Right renal pelvis (tissue), 4 donors: ENCODE measurements at regions not wholly inside any gene's neighbourhood (a gene's known extent, or its start where the extent isn't known, plus 50 kb on each side); places are given as distances from the start of the nearest gene placed in this dataset.

Experiments
- DNase-seq, 4 donors: peaks; one replicate each; pipeline ENCODE4 v3.0.0-alpha.2; 2013; ENCODE audit warnings: low read depth in 4 of 4, low spot score in 3 of 4, missing footprints in 1 of 4

DNA sequence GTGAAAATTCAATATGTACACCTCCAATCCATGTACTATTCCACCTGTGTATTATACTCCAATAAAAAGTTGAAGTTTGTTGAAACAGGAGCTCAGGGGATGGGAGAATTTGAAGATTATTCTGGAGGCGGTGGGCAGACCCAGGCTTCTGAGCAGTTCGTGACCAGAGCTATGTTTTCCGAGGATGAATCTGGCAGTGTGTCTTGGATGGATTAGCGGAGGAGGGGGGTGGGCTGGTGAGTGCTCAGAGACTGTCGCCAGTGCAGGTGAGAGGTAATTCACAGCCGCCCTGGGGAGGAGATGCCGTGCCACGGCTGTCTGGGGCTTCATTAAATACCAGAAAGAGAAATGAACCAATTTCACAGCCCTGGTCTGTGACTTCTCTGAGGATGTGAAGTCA is 283.0 kb upstream of the RTL1 start:
- no peak for DNase-seq

DNA sequence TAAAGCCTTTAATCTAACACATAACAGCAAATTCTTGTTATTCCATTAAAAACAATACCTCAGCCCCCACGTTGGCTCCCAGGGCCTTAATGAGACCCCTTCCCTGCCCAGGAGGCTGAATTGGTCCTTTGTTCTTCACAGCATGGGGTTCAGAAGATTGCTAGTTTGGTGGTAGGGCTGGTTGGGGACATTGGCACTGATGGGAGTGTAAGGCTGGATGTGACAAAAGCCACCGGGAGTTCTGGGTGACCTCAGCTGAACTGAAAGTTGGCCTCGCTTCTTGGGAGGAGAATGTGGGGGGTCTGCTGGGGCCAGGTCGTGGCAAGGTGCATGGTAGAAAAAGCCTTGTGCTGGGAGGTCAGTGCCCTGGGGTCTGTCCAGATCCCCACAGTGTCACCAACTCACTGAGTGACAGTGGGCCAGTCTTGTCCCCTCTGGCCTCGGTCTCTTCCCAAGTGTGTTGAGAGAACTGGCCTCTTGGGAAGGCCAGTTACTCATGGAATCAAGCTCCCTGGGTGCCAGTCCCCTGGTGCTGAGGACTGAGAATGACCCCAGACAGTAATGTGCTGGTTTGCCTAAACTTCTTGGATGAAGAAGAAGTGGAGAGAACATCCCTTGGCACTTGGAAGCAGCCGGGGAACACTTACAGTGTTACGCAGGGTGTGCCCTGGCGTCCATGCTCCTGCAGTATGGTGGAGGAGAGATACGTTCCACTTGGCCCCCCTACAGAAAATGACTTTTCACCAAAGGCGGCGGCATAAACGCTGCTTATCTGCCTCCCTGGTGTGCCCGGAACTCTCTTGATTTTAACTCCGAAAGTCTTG is 283.7 kb upstream of the RTL1 start:
- DNase-seq = no peak

DNA sequence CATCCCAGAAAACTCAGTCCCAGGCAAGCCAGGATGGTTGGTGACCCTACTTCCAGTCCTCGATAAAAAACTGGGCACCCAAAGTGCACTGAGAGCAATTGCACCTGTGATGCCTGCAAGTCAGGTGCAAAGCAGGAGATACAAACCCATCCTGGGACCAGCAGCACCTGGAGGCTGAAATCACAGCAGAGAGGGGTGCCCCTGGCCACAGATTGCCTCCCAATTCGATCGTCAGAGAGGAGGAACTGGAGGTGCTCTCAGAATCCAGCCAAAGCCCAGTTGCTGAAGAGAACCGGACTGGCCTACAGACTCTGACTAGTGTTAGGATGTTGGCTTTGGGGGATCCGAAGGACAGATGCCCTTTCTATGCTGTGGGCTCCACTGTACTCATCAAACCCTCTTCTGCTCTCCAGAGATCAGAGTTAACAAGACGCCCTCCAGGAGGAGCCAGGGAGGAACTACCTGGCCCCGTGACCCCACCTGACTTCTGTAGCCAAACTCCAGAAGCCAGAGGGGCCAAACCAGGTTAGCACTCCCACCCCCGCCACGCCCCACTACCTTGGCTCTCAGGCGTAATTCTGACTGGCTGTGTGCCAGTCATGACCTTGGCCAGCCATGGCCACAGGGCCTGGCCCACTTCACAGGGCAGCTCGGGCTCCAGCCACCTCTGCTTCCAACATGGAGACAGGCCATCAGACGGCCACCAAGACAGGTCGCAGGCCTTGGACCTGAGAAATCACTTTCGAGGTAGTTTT is 284.5 kb upstream of the RTL1 start:
- no peak for DNase-seq

DNA sequence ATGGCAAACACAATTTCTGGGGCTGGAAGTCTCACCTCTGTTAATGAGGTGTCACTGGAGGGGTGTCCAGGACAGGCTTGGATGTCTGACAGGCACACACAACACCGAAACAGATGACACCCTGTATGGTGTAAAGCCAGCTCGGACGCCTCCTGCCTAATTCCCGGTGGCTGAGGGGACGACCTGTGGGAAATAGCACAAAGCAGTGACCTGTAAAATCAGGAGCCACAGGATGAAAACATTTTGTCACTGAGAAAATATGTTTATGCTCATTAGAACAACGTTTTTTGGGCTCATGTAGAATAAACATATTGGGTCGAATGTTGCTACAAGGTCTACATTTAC is 285.0 kb upstream of the RTL1 start:
- DNase-seq = no peak

DNA sequence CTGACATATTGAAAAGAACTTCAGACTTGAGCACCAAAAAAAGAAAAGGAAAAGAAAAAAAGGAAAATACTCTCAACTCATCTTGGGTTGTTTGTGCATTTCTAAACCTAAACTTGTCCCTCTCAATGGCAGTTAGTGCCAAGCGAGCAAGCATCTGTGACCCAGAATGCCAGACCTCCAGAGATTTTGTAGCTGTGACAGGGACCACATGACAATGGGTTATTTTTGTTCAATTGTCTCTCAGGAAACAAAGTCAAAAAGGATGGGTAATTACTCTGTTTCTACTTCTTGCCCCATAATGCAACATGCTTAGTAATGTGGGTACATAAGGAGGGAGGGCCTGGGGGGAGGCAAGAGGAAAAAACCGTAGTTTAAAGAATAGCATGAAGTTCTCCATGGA is 285.7 kb upstream of the RTL1 start:
- DNase-seq = no peak

DNA sequence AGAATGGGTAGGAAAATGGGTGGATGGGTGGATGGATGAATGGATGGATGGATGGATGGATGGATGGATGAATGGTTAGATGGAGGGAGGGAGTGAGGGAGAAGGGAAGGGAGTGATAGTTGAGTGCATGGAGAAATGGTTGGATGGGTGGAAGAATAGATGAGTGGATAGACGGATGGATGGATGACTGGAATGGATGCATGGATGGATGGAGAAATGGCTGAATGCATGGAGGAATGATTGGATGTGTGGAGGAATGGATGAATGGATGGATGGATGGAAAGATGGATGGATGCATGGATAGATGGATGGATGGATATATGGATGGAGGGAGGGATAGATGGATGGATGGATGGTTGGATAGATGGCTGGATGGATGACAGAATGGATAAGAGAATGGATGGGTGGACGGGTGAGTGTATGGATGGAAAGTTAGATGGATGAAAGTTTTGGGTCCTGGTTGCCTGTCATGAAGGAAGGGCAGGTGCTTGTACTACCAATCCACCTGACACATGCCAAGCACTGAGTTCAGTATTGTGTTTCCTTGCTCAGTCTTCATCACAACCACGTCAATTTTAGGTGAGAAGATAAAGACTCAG is 286.5 kb upstream of the RTL1 start:
- DNase-seq = no peak

DNA sequence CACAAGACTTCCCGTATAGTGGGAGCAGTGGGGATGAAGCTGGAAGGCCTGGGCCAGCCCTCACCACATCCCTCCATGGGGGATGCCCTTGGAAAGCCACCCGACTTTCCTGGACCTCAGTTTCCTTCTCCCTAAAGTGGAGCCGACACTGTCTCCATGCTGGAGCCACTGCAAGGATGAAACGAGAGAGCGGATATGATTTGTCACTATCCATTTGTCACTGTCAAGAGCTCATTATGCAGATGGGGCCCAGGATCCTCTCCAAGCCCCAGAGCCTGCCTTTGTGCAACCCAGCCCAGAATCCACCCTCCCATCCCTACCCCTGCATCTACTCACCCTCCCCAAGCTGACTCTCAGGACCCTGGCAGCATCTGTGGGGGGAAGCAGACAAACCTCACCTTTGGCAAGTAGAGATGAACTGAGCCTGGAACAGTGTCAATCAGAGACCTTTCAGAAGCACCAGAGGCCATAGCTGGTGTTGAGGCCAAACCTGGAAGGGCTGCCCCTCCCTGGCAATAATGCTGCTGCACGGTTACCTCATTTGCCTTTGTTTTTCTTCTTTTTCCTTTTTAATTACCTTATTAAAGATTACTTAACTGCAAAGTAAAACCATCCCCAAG is 287.7 kb upstream of the RTL1 start:
- DNase-seq = no peak

DNA sequence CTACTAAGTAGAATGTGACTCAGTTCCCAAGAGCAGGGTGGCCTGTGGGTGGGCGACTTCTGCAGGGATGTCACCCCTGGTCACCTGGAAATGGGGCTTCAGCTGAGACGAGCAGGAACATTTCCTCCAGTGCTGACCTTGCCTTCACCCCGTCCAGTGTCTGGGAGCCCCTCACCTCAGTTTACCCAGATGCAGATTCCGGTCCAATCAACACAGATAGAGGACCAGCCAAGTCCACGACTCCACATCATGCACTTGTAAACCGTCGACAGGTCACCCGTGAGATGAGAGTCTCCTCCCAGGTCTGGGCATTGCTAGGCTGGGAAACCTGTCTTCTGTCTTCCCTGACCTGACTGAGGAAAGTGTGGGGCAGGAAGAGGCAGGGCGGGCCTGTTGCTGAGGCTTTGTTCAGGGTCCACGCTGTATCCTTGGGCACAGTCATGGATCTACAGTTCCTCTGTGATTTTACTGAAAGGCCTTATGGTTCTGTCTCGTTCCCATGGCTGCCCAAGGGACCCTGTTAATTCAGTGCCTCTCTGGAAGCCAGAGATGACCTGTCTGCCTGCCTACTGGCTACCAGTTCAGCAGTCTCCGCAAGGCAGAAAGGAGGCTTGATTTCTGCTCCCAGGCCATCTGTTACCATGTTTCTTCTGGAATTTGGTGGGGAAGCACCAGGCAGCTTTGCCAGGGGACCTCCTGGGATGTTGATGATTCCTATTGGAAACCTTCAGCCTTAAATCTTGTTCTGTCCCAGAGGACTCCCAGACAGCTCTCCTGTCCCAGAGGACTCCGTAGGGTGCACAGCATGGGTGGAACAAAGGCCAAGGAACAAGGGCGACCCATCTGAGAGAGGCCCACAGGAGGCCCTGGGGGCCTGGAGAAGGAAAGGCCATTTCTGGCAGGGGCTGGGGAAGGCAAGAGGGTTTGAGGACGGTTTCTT is 288.5 kb upstream of the RTL1 start:
- no peak for DNase-seq

DNA sequence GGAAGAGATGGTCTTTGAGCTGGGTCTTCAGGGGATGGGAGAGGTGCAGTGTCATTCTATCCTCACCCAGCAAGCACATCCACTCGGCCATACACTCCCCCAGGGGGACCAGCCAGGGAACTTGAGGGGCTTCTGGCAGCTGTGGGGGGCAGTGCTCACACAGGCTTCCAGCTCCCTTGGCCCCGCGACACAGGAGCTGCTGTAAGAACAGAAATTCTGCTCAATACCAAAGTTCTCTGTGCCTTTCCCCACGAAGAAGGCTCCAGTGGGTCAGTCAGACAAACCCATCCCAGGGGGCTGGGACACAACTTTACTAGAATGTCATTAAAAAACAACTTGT is 289.1 kb upstream of the RTL1 start:
- no peak for DNase-seq

DNA sequence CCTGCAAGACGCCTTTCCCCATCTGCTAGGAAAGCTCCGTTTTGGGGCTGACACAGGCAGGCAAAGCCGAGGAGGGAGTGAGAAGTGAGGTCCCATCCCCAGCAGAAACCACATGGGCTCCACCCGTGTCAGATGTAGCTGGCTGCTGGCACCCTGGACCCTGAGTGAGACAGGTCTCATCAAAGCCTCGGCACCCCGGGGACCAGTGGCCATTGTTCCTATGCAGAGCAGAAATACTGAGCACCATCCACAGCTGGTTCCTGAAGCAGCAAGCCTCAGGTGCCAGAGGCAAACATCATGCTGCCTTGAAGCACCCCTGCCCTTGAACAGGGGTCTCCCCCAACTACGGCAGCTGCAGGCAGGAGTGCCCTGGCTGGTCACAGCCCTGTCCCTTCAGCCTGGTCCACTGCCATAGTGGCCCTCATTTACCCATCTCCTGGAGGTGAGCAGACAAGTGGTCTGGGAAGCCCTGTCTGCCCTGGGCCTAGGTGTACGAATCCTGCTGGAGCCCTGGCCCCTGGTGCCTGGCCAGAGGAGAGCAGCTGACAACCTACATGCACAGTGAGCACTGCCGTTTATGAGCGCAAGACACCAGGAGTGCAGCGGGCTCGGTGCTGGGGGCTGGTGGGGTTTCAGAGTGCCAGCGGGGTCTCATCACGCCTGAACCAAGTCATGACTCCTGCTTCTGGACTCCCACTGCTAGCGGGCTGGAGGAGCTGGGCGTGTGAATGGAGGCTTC is 289.8 kb upstream of the RTL1 start:
- no peak for DNase-seq

DNA sequence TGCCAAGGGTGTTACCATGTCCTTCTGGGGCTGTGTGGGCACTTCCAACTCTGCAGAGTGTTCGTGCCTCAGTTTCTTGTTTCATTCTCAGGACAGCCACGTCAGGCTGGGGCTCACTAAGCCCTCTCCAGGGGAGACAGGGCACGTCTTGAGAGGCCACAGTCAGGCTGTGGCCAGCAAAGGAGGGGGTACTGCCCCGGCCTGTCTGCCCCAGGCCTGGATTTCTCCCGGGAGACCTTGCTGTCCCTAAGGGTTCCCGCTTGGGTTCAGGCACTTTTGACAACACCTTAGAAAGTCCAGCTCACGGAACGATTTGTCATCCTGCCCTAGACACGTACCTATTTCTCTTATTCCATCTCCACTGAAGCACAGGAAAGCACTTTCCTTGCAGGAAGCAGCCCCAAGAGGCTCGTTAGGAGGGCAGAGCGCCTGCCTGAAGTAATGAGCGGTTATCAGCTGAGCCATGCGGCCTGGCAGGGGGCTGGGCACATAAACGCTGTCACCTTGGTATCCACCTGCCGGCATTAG is 290.4 kb upstream of the RTL1 start:
- DNase-seq = no peak

DNA sequence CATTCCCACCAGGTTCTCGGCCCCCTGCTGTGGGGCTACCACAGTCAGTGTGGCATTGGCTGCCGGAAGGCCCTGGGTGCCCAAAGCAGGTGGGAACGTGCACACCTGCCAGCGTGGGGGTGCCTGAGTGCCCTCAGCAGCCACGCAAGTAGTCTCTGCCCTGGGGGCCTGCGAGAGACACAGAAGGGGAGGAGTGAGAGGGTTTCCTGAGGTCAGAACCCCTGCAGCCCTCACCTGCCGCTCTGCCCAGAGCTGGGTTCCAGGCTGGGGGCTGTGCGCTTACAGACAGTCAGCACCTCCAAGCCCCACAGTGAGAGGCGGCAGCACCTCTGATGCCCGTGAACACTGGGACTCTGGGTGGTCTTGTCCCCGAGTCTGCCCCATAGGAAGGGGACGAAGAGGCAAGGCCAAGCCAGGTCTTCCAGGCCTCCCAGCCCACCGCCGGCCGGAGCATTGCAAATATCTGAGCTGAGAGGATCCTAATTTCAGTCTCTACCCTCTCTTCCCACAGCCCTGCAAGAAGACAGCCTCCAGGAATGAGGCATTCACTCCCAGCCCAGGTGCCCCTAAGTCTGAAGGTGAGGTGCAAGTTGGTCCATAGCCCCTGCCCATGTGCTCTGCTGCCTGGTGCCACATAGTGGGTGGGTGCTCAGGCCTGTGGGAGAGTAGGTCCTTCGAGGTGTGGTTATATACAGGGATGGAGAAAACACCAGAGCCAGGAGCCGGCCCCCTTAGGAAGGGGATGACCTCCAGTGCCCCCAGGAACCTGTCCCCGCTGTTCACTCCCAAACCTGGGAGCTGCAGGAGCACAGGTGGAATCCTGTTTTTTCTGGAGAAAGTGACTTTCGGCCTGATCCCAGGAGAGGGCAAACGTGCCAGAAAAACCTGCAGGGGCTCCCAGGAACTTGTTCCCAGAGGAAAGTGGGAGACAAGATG is 291.1 kb upstream of the RTL1 start:
- no peak for DNase-seq

DNA sequence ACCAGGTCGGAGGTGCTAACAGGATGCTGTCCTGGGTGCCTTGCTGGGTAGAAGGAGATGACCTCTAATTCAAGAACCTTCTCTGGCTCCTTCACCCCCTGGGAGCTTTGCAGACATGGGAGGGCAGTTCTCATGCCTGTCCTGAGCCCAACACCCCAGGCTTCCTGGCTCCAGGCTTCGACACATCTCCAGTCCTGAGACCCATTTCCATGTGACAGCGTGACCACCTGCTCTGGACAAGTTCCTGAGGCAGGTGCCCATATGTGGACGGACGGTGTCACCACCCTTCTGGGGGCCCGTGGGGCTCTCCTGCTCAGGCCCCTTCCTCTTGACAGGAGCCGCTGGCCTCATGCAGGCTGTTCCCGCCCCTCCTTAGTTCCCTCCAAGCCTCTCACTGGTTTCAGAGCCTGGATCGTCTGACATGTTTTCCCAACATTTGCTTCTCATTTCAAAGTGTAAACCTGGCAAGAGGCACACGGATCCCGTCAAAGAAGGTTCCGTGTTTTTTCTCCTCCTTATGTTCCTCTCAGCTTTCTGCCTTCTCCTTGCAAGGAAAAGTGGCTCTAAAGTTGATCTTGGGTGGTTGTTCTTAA is 291.9 kb upstream of the RTL1 start:
- no peak for DNase-seq

DNA sequence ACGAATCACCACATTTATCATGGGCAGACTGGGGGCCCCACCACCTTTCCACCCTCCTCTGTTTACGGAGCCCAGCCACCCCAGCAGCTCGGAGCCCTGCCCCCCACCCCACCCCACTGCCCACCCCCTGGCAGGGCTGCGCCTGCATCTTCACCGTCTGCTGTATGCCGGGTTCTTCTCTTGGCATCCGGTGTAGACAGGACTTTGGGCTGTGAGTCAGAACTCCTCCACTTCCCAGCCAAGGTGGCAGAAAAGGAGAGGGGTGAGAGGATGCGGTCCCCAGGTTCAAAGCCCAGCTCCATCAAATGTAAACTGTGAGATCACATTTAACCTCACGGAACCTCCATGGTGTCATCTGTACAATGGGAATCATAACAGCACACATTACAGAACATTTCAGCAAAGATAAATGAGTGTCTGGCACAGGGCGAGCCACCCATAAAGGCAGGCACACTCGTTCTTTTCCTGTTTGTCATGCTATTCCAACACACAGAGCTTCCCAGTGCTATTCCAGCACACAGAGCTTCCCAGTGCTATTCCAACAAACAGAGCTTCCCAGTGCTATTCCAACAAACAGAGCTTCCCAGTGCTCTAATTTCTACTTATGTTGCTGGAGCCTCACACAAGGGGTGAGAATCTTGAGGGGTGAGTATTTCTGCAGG is 292.7 kb upstream of the RTL1 start:
- no peak for DNase-seq

DNA sequence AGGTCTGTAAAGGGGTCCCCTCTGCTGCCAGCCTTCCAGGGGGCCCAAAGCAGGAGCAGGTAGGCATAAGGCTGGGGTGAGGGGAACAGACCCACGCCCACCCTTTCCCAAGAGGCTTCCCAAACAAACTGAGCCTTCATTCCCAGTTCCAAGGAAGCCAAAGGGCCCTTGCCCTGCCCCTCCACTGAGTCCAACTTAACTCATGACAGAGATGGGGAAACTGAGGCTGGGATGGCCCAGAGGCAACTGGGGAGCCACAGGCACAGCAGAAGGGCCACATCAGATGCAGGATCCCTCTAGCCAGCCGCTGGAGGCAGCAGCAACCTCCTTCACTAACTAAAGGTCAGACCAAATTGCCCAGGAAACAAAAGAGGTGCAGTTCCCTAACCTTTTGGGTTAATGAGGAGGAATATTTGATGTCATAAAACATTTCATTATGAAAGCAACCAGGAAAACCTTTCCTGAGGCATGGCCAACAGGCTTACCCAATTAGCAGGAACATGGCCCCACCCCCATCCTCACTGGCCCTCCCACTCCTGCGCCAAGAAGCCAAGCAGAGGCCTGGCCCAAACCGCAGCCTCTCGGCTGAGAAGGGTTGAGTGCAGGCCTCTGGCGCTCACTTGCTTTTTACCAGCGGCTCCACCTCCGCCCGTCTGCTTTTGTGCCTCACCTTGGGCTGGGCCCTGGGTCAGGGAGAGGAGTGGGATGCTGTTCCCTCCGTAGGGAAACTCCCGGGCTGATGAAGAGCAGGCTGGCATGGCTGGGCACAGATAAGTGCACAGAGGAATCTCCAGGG is 293.5 kb upstream of the RTL1 start:
- no peak for DNase-seq

DNA sequence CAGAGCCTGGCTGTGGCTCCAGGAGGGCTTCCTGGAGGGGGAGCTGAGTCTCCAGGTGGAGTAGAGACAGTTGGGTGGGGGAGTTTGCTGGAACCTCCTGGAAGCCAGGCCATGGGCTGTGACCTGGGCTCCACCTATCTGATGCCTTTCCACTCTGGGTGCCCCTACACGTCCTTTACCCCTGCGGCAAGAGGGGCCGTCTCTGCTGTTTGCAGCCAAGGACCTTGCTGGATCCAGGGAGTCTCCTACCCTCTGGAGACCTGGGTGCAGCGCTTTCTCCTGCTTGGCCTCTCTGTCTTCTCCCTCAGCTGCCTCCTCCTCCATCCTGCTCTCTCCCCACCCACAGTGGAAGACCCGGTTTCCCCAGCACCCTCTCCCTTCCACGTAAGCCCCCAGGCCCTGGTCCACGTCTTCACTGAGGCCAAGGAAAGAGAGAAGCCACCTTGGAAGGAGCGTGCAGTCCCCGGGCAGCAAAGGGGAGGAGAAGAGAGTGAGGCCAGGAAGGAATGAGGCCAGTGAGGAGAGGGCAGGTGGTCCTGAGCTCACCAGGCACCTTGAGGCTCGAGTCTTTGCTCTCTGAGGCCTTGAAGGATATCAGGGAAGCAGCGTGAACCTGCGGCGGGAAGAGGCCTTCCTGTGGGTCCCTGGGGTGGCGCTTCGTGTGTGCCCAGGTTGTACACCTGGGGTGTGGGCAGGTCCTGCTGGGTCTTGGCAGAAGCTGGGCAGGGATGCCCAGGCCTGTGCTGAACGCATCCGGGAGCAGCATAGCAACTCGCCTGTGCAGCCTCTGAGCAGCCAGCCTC is 294.3 kb upstream of the RTL1 start:
- DNase-seq = no peak
